ENCODE measurements at regions not wholly inside any gene's neighbourhood (a gene's known extent, or its start where the extent isn't known, plus 50 kb on each side); places are given as distances from the start of the nearest gene placed in this dataset.

GRCh38 chr6:1491025-1491424 lies 101.6 kb downstream of the FOXF2 start:
- TF ChIP-seq CTCF (IDR thresholded peaks at IDR 0.05) (no peak), POLR2AphosphoS5 (IDR thresholded peaks at IDR 0.05) (no peak), POLR2A (IDR thresholded peaks at IDR 0.05) (no peak)
